ENCODE measurements at regions not wholly inside any gene's neighbourhood (a gene's known extent, or its start where the extent isn't known, plus 50 kb on each side); places are given as distances from the start of the nearest gene placed in this dataset.

- H4K20me1 ChIP-seq (ENCODE audit: insufficient read depth, low read length), result no peaks in the 10 kb centered on the region
- ChIA-PET POLR2A (interaction anchor here (0.6 kb wide), 1 partner anchor 131 kb away, joined by 3 read pairs; no protein-coding TSS in a partner anchor), CTCF (ENCODE audit: unreplicated experiment) (no interaction called here)
- H3K4me1 ChIP-seq (ENCODE audit: insufficient read depth, low read length, poor library complexity, severe bottlenecking), result peaks cover 8% of the 10 kb centered on the region
- no peak overlapping the region for H3K27ac ChIP-seq (ENCODE audit: low read depth, low read length, poor library complexity, severe bottlenecking)
- TF ChIP-seq CTCF (conservative IDR thresholded peaks at IDR 0.05; ENCODE audit: low read length), result no peak
- no peak for TF ChIP-seq EZH2phosphoT487 (IDR thresholded peaks at IDR 0.05; ENCODE audit: borderline replicate concordance, low read depth, low read length)
- DNase-seq (ENCODE audit: low spot score), result no peak
- H2AFZ ChIP-seq (ENCODE audit: low read length), result no peak overlapping the region
- H3K9me3 ChIP-seq (ENCODE audit: low read length), result no peaks in the 10 kb centered on the region
- BruUV-seq (replicated peaks), result no TSS peak
- H3K4me3 ChIP-seq (ENCODE audit: low read depth, low read length, poor library complexity, severe bottlenecking), result no peak overlapping the region
- no peaks in the 10 kb centered on the region for H3K79me2 ChIP-seq (ENCODE audit: insufficient read depth, low read depth, low read length)
- H3K9me2 ChIP-seq (ENCODE audit: insufficient read depth, low read length), result no peaks in the 10 kb centered on the region
- no peaks in the 10 kb centered on the region for H3K36me3 ChIP-seq (ENCODE audit: insufficient read depth, low read length)
- no peak overlapping the region for H3K4me2 ChIP-seq (ENCODE audit: low read length)
- intact Hi-C loops (cut with micrococcal nuclease; ENCODE audit: unreplicated experiment), result no loop called here
Observed at GRCh38 chr5:147174671-147175265, 60.1 kb upstream of the STK32A start.

DNA sequence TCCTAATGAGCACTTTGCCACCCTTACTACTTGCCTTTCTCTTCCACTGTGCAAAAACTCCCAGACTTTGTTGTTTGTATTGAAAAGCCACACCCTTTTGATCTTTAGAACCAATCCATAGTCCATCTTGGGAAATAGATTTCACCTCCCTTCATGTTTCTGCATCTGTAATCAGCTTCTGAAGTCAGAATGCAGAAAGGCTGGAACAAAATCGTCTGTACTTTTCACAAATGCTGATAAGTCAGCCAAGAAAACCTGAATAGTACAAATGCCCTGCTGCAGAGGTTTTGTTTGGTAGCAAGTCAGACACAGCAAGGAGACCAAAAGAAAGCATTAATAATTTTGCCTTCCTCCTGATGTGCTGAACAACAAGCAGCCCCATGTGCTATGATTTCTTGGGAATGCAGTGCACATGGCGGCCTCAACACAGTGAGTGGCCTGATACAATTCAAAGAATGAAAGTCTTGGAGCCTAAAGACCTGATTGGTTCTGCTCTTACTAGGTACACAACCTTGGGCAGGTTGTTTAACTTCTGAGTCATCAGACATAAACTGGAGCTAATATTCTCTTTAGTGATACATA, 59.2 kb upstream of the STK32A start:
- no peak overlapping the region for H3K4me2 ChIP-seq (ENCODE audit: low read length)
- ChIA-PET CTCF (ENCODE audit: unreplicated experiment) (no interaction called here), POLR2A (no interaction called here)
- BruUV-seq (replicated peaks), result no TSS peak
- H3K27ac ChIP-seq (ENCODE audit: low read depth, low read length, poor library complexity, severe bottlenecking), result no peak overlapping the region
- no peaks in the 10 kb centered on the region for H3K9me3 ChIP-seq (ENCODE audit: low read length)
- no peaks in the 10 kb centered on the region for H3K79me2 ChIP-seq (ENCODE audit: insufficient read depth, low read depth, low read length)
- DNase-seq (ENCODE audit: low spot score), result no peak
- H3K4me3 ChIP-seq (ENCODE audit: low read depth, low read length, poor library complexity, severe bottlenecking), result no peak overlapping the region
- H2AFZ ChIP-seq (ENCODE audit: low read length), result no peak overlapping the region
- no peaks in the 10 kb centered on the region for H3K9me2 ChIP-seq (ENCODE audit: insufficient read depth, low read length)
- no peaks in the 10 kb centered on the region for H3K36me3 ChIP-seq (ENCODE audit: insufficient read depth, low read length)
- intact Hi-C loops (cut with micrococcal nuclease; ENCODE audit: unreplicated experiment), result no loop called here
- peaks cover 1% of the 10 kb centered on the region for H3K4me1 ChIP-seq (ENCODE audit: insufficient read depth, low read length, poor library complexity, severe bottlenecking)
- H4K20me1 ChIP-seq (ENCODE audit: insufficient read depth, low read length), result no peaks in the 10 kb centered on the region
- TF ChIP-seq EZH2phosphoT487 (IDR thresholded peaks at IDR 0.05; ENCODE audit: borderline replicate concordance, low read depth, low read length) (no peak), CTCF (conservative IDR thresholded peaks at IDR 0.05; ENCODE audit: low read length) (no peak)

DNA sequence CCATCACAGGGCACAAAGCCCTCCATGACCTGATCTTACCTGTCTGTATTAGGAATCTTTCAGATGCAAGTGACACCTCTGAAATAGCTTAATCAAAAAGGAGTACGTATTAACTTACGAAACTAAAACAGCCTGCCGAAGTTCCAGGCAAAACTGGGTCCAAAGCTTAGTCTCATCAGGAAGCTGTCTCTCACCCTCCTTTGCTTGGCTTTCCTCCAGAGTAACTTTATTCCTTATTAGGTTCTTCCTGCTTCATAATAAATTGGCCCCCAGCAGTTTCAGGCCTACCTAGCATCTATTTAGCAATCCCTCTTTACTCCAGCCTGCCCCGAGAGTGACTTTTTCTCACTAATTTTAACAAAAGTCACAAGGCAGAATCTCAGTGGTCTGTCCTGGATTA, 58.4 kb upstream of the STK32A start:
- Histone ChIP-seq H3K27ac (ENCODE audit: low read depth, low read length, poor library complexity, severe bottlenecking) (no peak overlapping the region), H3K4me2 (ENCODE audit: low read length) (no peak overlapping the region), H3K9me3 (ENCODE audit: low read length) (no peaks in the 10 kb centered on the region), H3K4me3 (ENCODE audit: low read depth, low read length, poor library complexity, severe bottlenecking) (no peak overlapping the region), H3K36me3 (ENCODE audit: insufficient read depth, low read length) (no peaks in the 10 kb centered on the region), H3K9me2 (ENCODE audit: insufficient read depth, low read length) (no peaks in the 10 kb centered on the region), H3K4me1 (ENCODE audit: insufficient read depth, low read length, poor library complexity, severe bottlenecking) (no peaks in the 10 kb centered on the region), H3K79me2 (ENCODE audit: insufficient read depth, low read depth, low read length) (no peaks in the 10 kb centered on the region), H2AFZ (ENCODE audit: low read length) (no peak overlapping the region), H4K20me1 (ENCODE audit: insufficient read depth, low read length) (no peaks in the 10 kb centered on the region)
- DNase-seq (ENCODE audit: low spot score), result no peak
- ChIA-PET CTCF (ENCODE audit: unreplicated experiment) (no interaction called here), POLR2A (no interaction called here)
- no TSS peak for BruUV-seq (replicated peaks)
- TF ChIP-seq EZH2phosphoT487 (IDR thresholded peaks at IDR 0.05; ENCODE audit: borderline replicate concordance, low read depth, low read length) (no peak), CTCF (conservative IDR thresholded peaks at IDR 0.05; ENCODE audit: low read length) (no peak)
- intact Hi-C loops (cut with micrococcal nuclease; ENCODE audit: unreplicated experiment), result no loop called here
